MM.1S (cell line): ENCODE measurements at regions not wholly inside any gene's neighbourhood (a gene's known extent, or its start where the extent isn't known, plus 50 kb on each side); places are given as distances from the start of the nearest gene placed in this dataset.

Source experiments
- DNase-seq: peaks from one replicate; pipeline ENCODE4 v3.0.0-alpha.2; 2015
- H2AFZ ChIP-seq: fragments of 300-600 bp; sonication (generic); 2 replicates; pipeline ENCODE4 v1.6.0; 2016; ENCODE audit warnings: antibody characterized with exemption, low read length
- H3F3A ChIP-seq: fragments of 300-600 bp; sonication (generic); 2 replicates; pipeline ENCODE4 v1.6.1; 2016; ENCODE audit warnings: mild to moderate bottlenecking, antibody characterized with exemption, low read length, moderate library complexity, mixed read lengths; ENCODE audit not compliant: insufficient read depth
- H3K27ac ChIP-seq: fragments of 300-600 bp; sonication (generic); 2 replicates; pipeline ENCODE4 v1.5.1; 2016; ENCODE audit warnings: mild to moderate bottlenecking, low read length
- H3K27me3 ChIP-seq: fragments of 300-600 bp; sonication (generic); replicated peaks from 2 replicates; pipeline ENCODE4 v1.6.0; 2016; ENCODE audit warnings: low read length; ENCODE audit not compliant: insufficient read depth
- H3K36me3 ChIP-seq: fragments of 300-600 bp; sonication (generic); replicated peaks from 2 replicates; pipeline ENCODE4 v1.6.1; 2016; ENCODE audit warnings: mild to moderate bottlenecking, low read length, mixed read lengths; ENCODE audit not compliant: insufficient read depth
- H3K4me1 ChIP-seq: fragments of 300-600 bp; sonication (generic); 2 replicates; pipeline ENCODE4 v1.6.1; 2016; ENCODE audit warnings: low read length, mixed read lengths
- H3K4me2 ChIP-seq: fragments of 300-600 bp; sonication (generic); 2 replicates; pipeline ENCODE4 v1.6.0; 2016; ENCODE audit warnings: low read depth, low read length
- H3K4me3 ChIP-seq: fragments of 300-600 bp; sonication (generic); 2 replicates; pipeline ENCODE4 v1.5.1; 2016; ENCODE audit warnings: low read length, mixed read lengths
- H3K79me2 ChIP-seq: fragments of 300-600 bp; sonication (generic); 2 replicates; pipeline ENCODE4 v1.6.1; 2016; ENCODE audit warnings: mixed run types, low read length, mixed read lengths
- H3K9ac ChIP-seq: fragments of 300-600 bp; sonication (generic); 2 replicates; pipeline ENCODE4 v1.6.1; 2016; ENCODE audit warnings: low read length, mixed read lengths
- H3K9me2 ChIP-seq: fragments of 300-600 bp; sonication (generic); replicated peaks from 2 replicates; pipeline ENCODE4 v1.6.1; 2016; ENCODE audit warnings: mild to moderate bottlenecking, low read length, mixed read lengths; ENCODE audit not compliant: insufficient read depth
- H3K9me3 ChIP-seq: fragments of 300-600 bp; sonication (generic); replicated peaks from 2 replicates; pipeline ENCODE4 v1.6.1; 2016; ENCODE audit warnings: mild to moderate bottlenecking, low read length, mixed read lengths; ENCODE audit not compliant: insufficient read depth
- H4K20me1 ChIP-seq: fragments of 300-600 bp; sonication (generic); 2 replicates; pipeline ENCODE4 v1.6.1; 2016; ENCODE audit warnings: mild to moderate bottlenecking, low read length, moderate library complexity, mixed read lengths; ENCODE audit not compliant: insufficient read depth
- CTCF ChIP-seq: fragments of 300-600 bp; sonication (generic); IDR thresholded peaks from 2 replicates; pipeline ENCODE4 v1.5.1; 2016; ENCODE audit warnings: antibody characterized with exemption, low read length, mixed read lengths
- EZH2 ChIP-seq: fragments of 300-600 bp; sonication (generic); optimal IDR thresholded peaks from 2 replicates; pipeline ENCODE3; 2017; ENCODE audit warnings: low read depth, mild to moderate bottlenecking, antibody characterized with exemption, low read length, mixed read lengths
- EZH2phosphoT487 ChIP-seq: fragments of 300-600 bp; sonication (generic); IDR thresholded peaks from 2 replicates; pipeline ENCODE4 v1.6.1; 2018; ENCODE audit warnings: antibody characterized with exemption, low read length

DNA sequence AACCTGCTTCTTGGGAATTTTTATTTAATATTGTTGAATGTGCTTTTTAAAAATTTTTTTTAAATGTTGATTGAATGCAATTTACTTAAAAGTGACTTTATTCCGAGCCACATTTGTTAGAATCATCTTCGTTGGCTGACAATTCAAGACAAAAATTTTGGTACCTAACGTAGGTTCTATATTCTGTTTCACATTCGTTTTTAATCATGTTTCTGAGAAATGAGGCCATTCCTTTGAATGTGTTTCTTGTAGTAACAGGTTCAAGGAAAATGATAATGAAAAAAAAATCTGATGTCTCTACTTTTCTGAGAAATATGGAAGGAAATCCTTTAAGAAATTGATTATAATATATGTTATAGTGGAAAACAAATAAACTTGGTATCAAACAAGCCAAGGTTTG lies 92.3 kb upstream of the DCLK2 start:
- no peaks in the 10 kb centered on the region for H3K9me3 ChIP-seq
- no peaks in the 10 kb centered on the region for H3K4me1 ChIP-seq
- H3K27me3 ChIP-seq: no peaks in the 10 kb centered on the region
- no peaks in the 10 kb centered on the region for H3K36me3 ChIP-seq
- no peak for DNase-seq
- H3K27ac ChIP-seq: no peak overlapping the region
- no peaks in the 10 kb centered on the region for H3K9me2 ChIP-seq
- TF ChIP-seq EZH2phosphoT487: no peak
- TF ChIP-seq EZH2: no peak
- TF ChIP-seq CTCF: no peak
- H3K4me2 ChIP-seq: no peak overlapping the region
- H3K79me2 ChIP-seq: no peaks in the 10 kb centered on the region
- H4K20me1 ChIP-seq: no peaks in the 10 kb centered on the region
- H2AFZ ChIP-seq: no peak overlapping the region
- no peak overlapping the region for H3K9ac ChIP-seq
- no peaks in the 10 kb centered on the region for H3F3A ChIP-seq
- no peak overlapping the region for H3K4me3 ChIP-seq

DNA sequence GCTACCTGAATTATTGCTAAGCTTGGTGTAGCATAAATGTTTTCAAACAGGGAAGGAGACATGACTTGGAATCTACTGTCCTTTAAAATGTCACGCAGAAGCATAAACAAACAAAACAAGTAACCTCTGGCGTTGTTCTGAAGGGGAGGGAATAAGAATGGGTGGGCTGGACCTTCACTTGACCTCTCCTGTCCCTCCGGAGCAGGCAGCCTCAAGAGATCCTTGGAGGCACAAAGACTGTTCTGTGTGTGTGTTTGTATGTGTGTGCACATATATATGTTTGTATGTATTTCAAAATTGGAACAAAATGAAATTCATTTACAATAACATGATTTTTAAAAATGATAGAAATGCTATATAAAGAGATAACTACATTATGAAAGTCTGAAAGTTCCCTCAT lies 91.3 kb upstream of the DCLK2 start:
- H3K27me3 ChIP-seq: no peaks in the 10 kb centered on the region
- no peak overlapping the region for H3K9ac ChIP-seq
- H2AFZ ChIP-seq: no peak overlapping the region
- H3K36me3 ChIP-seq: no peaks in the 10 kb centered on the region
- no peak overlapping the region for H3K4me3 ChIP-seq
- TF ChIP-seq CTCF: no peak
- no peak for TF ChIP-seq EZH2phosphoT487
- no peak for TF ChIP-seq EZH2
- DNase-seq: no peak
- H3K4me1 ChIP-seq: no peaks in the 10 kb centered on the region; the same call in 1 of the 2 replicates
- H3K4me2 ChIP-seq: no peak overlapping the region
- H3F3A ChIP-seq: no peaks in the 10 kb centered on the region
- H4K20me1 ChIP-seq: no peaks in the 10 kb centered on the region
- no peaks in the 10 kb centered on the region for H3K79me2 ChIP-seq
- H3K27ac ChIP-seq: no peak overlapping the region
- H3K9me2 ChIP-seq: no peaks in the 10 kb centered on the region
- H3K9me3 ChIP-seq: no peaks in the 10 kb centered on the region

DNA sequence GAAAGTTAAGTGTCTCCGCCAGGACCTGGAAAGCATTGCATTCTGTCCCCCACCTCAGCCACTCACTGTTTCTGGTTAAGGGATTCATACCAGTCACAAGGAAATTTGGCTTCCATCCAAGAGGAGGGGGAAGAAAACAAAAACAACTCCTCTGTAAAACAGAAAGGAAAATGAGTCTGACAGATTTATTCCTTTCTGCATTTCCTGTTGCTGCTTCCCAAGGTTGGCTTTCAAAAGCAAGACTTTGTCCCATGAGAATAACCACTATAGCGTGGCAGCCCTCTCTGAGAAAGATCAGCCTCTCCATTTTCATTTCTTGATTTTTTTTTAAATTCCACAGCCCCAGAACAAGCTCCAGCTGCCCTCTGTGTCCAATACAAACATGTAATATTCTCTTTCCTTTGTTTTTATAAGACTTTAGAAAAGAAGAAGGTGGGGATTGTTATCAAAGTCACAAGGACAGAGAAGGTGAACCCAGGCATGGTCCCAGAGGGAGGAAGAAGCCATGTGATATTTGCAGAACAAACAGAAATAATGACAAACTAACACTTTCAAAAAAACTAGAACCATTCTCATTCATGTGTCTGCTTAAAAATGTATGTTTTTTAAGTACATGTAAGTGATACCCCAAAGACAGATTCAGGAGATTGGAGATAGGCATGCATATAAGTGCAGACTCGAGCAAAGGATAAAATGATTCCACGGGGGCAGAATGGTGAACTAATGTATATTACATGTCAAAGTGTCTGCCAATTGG lies 90.7 kb upstream of the DCLK2 start:
- no peaks in the 10 kb centered on the region for H3F3A ChIP-seq
- H3K9me3 ChIP-seq: no peaks in the 10 kb centered on the region
- TF ChIP-seq EZH2phosphoT487: no peak
- TF ChIP-seq EZH2: no peak
- no peak for TF ChIP-seq CTCF
- DNase-seq: no peak
- no peaks in the 10 kb centered on the region for H4K20me1 ChIP-seq
- H3K9ac ChIP-seq: no peak overlapping the region
- no peak overlapping the region for H3K4me3 ChIP-seq
- no peaks in the 10 kb centered on the region; the same call in 1 of the 2 replicates for H3K4me1 ChIP-seq
- H2AFZ ChIP-seq: no peak overlapping the region
- H3K79me2 ChIP-seq: no peaks in the 10 kb centered on the region
- H3K27me3 ChIP-seq: no peaks in the 10 kb centered on the region
- H3K4me2 ChIP-seq: no peak overlapping the region
- no peak overlapping the region for H3K27ac ChIP-seq
- H3K36me3 ChIP-seq: no peaks in the 10 kb centered on the region
- no peaks in the 10 kb centered on the region for H3K9me2 ChIP-seq
